GM12875 (cell line): ENCODE measurements at regions not wholly inside any gene's neighbourhood (a gene's known extent, or its start where the extent isn't known, plus 50 kb on each side); places are given as distances from the start of the nearest gene placed in this dataset.

Source experiments
- H3K4me3 ChIP-seq: one replicate; pipeline ENCODE4 v1.5.1; 2011; ENCODE audit warnings: low read depth, low read length, control low read depth
- CTCF ChIP-seq: IDR thresholded peaks from 2 replicates; pipeline ENCODE4 v1.5.1; 2011; ENCODE audit warnings: low read depth, mild to moderate bottlenecking, control low read depth, inconsistent platforms, low read length, moderate library complexity, borderline replicate concordance; ENCODE audit not compliant: insufficient read depth

DNA sequence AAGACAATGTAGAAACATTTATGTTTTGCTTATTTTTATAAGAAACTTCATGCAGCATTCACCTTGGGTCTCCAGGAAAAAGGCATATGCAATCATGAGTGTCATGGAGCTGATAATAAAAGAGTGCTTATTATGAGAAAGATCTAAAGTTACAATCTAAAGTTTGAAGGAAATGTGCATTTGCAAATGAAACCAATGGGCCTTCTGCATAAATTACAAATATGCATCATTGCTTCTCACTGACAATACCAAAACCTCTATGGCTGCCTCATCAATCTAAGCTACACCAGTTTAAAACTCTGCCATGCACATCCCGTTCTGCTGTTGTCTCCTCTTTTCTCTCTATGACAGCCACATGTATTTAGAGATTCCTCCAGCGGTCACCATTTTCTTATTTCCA lies 103.2 kb upstream of the ABI3BP start:
- no peak for TF ChIP-seq CTCF

DNA sequence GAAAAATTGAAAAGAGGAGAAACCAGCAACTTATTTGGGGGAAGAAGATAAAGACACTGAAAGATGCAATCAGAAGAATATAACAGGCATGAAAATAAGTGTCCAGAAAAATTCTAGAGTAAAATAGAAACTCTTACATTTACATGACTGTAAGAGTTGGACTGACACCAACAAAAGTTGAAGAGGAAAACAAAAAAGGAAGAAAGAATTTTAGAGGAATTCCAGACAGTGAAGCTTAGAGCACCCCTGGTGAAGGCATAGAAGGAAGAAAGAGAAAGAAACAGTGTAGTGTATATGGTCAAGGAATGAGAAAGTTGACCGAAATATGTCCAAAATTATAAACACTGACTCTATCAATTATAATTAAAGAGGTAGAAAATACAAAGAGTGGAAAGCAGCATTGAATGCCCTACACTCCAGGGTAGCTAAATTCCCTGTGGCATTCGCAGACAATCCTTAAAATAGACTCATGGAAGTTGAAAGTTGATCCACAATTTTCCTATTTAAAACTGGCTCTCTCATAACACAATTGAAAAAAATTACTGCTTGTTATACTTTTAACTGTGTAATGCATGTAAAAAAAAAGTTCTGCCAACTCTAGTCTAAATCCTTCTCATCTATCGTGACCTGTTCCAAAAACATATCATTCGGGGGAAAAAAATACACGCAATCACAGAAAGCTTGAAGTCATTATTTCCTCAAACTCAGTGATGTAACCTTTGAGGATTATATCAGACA lies 102.6 kb upstream of the ABI3BP start:
- TF ChIP-seq CTCF, result no peak
- H3K4me3 ChIP-seq, result no peak overlapping the region

More for the DNA sequence above, 103.2 kb upstream of the ABI3BP start:
- no peak overlapping the region for H3K4me3 ChIP-seq

DNA sequence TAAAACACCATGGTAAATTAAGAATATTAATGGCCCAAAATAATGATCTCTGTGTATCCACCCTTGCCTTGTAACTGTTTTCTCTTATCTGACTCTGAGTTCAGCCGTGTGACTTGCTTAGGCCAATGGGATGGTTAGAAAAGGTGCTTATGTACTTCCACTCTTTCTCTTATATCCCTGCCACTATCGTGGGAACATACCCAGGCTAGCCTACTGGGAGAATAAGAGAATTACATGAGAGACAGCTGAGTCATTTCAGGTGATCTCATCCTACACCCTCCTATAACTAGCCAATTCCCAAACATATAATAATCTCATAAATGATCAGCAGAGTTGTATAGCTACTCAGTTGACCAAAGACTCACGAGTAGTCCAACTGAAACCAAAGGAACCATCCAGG lies 98.3 kb upstream of the ABI3BP start:
- H3K4me3 ChIP-seq, result no peak overlapping the region
- TF ChIP-seq CTCF, result no peak

GRCh38 chr3:101085752-101086151 lies 92.5 kb upstream of the ABI3BP start:
- H3K4me3 ChIP-seq, result no peak overlapping the region
- TF ChIP-seq CTCF, result no peak

DNA sequence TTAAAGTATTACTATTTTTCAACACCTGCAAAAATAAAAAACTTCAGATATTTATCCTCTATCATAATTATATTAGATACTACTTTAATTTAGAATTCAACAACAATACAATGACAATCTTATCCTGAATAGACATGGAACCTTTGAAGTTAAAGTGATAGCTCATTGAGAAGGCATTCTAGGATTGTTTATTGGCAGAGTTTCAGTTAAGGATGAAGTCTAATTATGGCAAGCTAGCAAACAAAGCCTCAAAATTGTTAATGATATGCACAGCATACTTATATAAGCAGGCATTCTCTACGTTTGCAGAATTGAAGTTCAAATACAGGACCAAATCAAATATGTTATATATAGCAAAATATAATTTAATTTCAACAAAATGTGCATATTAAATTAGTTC lies 91.2 kb upstream of the ABI3BP start:
- no peak for TF ChIP-seq CTCF
- no peak overlapping the region for H3K4me3 ChIP-seq

DNA sequence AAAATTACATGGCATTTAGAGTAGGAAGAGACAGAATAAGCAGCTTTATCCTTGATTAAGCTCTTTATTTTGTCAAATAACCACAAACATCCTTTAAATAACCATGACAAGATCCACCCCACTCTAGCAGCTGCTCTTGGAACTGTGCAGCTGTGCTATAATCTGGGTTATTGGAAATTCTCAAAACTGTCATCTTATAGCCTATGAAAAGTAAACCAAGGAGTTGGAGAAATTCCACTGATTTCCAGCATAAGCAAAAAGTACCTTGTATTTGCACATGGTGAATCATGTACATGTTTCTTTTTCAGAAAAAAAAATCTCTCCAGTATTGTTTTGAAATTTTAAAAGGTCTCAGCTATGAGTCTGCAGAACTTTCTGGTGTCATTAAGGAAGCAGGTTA lies 88.8 kb upstream of the ABI3BP start:
- H3K4me3 ChIP-seq, result no peak overlapping the region
- TF ChIP-seq CTCF, result no peak

DNA sequence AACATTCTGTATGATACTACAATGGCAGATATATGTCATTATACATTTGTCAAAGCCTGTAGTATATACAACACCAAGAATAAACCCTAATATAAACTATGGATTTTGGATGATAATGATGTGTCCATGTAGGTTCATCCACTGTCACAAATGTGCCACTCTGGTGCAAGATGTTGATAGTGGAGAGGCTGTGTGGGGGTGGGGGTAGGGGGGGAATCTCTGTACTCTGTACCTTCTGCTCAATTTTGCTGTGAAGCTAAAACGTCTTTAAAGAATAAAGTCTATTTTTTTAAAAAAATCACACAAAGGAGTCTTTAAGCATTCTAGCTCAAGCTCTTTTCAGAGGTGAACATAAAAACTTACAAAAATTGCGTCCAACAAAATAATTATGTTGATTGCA lies 88.2 kb upstream of the ABI3BP start:
- no peak overlapping the region for H3K4me3 ChIP-seq
- no peak for TF ChIP-seq CTCF
